H1 (cell line): ENCODE measurements at regions not wholly inside any gene's neighbourhood (a gene's known extent, or its start where the extent isn't known, plus 50 kb on each side); places are given as distances from the start of the nearest gene placed in this dataset.

ENCODE experiments used
- CBX8 ChIP-seq: fragments of 300-800, 300-1000 bp; sonication (generic); IDR thresholded peaks from 2 replicates; pipeline ENCODE4 v1.7.1; 2016; ENCODE audit warnings: low read depth, low read length, borderline replicate concordance
- CTBP2 ChIP-seq: IDR thresholded peaks from 2 replicates; pipeline ENCODE4 v1.7.0; 2011; ENCODE audit warnings: borderline replicate concordance, mild to moderate bottlenecking, moderate library complexity, mixed read lengths, low read length; ENCODE audit not compliant: insufficient read depth, insufficient read length
- EGR1 ChIP-seq: IDR thresholded peaks from 2 replicates; pipeline ENCODE4 v1.6.1; 2011; ENCODE audit warnings: low read depth, low read length, borderline replicate concordance
- EZH2 ChIP-seq: fragments of 200-600 bp; sonication (generic); IDR thresholded peaks from 2 replicates; pipeline ENCODE4 v1.7.1; 2012; ENCODE audit warnings: low read depth, mild to moderate bottlenecking, moderate library complexity, low read length, inconsistent platforms; ENCODE audit not compliant: severe bottlenecking
- KDM4A ChIP-seq: IDR thresholded peaks from one replicate; pipeline ENCODE4 v1.7.1; 2012; ENCODE audit warnings: low read depth, mild to moderate bottlenecking, moderate library complexity, low read length, inconsistent platforms; ENCODE audit not compliant: severe bottlenecking
- POLR2A ChIP-seq, 2 experiments: IDR thresholded peaks; 1 replicate in 1 of 2; 2 replicates in 1 of 2; pipeline ENCODE4 v1.6.1; 2011; ENCODE audit warnings: low read depth in 2 of 2, low read length in 2 of 2, mild to moderate bottlenecking in 2 of 2; ENCODE audit errors: control extremely low read depth in 1 of 2
- POU5F1 ChIP-seq: IDR thresholded peaks from 2 replicates; pipeline ENCODE4 v1.6.1; 2011; ENCODE audit warnings: low read depth, mild to moderate bottlenecking, low read length, moderate library complexity

GRCh38 chr20:17084909-17085308 is 141.9 kb upstream of the PCSK2 start (continued):
- TF ChIP-seq EZH2 (no peak), CTBP2 (no peak), POU5F1 (no peak), POLR2A (IDR thresholded peaks at IDR 0.05; ENCODE audit: control extremely low read depth in 1 of 2, low read depth in 2 of 2, low read length in 2 of 2) (no peak), KDM4A (no peak), EGR1 (no peak), CBX8 (no peak)
- TF ChIP-seq, all 59 proteins: peak for 0
